HFF-Myc (cell line): ENCODE measurements at regions not wholly inside any gene's neighbourhood (a gene's known extent, or its start where the extent isn't known, plus 50 kb on each side); places are given as distances from the start of the nearest gene placed in this dataset.

Experiments used
- DNase-seq: peaks from one replicate; pipeline ENCODE4 v3.0.0-alpha.2; 2011; ENCODE audit warnings: low read depth; ENCODE audit errors: extremely low read depth
- H3K4me3 ChIP-seq: replicated peaks from 2 replicates; pipeline ENCODE4 v1.5.1; 2011; ENCODE audit warnings: low read depth, mild to moderate bottlenecking, control low read depth, low read length
- CTCF ChIP-seq: IDR thresholded peaks from 2 replicates; pipeline ENCODE4 v1.5.1; 2012; ENCODE audit warnings: mild to moderate bottlenecking, low read depth, low read length, control low read depth; ENCODE audit errors: missing control alignments

GRCh38 chrX:113305496-113305895 is 464.9 kb upstream of the AMOT start:
- no peak overlapping the region for H3K4me3 ChIP-seq
- DNase-seq = no peak
- no peak for TF ChIP-seq CTCF

- no peak overlapping the region for H3K4me3 ChIP-seq
- TF ChIP-seq CTCF = no peak
- no peak for DNase-seq
Measured at GRCh38 chrX:113300580-113300979, 459.9 kb upstream of the AMOT start.

- no peak for DNase-seq
- H3K4me3 ChIP-seq = no peak overlapping the region
- no peak for TF ChIP-seq CTCF
Measured at GRCh38 chrX:113297437-113297836, 456.8 kb upstream of the AMOT start.

- no peak for TF ChIP-seq CTCF
- DNase-seq = no peak
- no peak overlapping the region for H3K4me3 ChIP-seq
Measured at GRCh38 chrX:113289503-113289902, 448.9 kb upstream of the AMOT start.

- no peak for TF ChIP-seq CTCF
- no peak for DNase-seq
- H3K4me3 ChIP-seq = no peak overlapping the region
Measured at GRCh38 chrX:113287761-113288160, 447.1 kb upstream of the AMOT start.

- no peak overlapping the region for H3K4me3 ChIP-seq
- no peak for DNase-seq
- no peak for TF ChIP-seq CTCF
Measured at GRCh38 chrX:113275804-113276203, 435.2 kb upstream of the AMOT start.

GRCh38 chrX:113274791-113275190 is 434.2 kb upstream of the AMOT start:
- no peak for TF ChIP-seq CTCF
- no peak overlapping the region for H3K4me3 ChIP-seq
- DNase-seq = no peak
